COR-L47 (cell line): ENCODE measurements at regions not wholly inside any gene's neighbourhood (a gene's known extent, or its start where the extent isn't known, plus 50 kb on each side); places are given as distances from the start of the nearest gene placed in this dataset.
A peak's percentile ranks its signal among the peaks of the same experiment; 100 is the strongest.

ENCODE experiments used
- DNase-seq: peaks from one replicate; lab custom pipeline; 2025; lab: John Stamatoyannopoulos, UW

DNA sequence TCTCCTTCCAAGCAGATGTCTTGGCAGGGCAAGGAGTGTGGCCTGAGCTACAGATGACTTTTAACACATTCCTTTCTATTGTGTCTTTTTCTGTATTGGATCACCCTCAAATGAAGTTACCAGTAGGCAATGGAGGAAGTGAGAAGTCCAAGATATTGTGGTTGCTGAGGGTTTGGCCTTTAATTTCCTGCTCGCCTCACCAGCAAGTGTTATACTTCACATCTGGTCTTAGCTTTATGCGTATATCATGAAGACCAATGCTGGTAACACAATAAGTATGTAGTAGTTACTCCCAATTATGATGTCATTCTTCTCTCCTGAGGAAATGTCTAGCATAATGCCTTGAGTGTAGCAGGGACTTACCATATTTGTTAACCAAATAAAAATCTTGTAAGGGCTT is 179.9 kb downstream of the ZIC1 start:
- DNase-seq: no peak

- DNase-seq: no peak
Measured at GRCh38 chr3:147604136-147604535, 195.0 kb downstream of the ZIC1 start.

DNA sequence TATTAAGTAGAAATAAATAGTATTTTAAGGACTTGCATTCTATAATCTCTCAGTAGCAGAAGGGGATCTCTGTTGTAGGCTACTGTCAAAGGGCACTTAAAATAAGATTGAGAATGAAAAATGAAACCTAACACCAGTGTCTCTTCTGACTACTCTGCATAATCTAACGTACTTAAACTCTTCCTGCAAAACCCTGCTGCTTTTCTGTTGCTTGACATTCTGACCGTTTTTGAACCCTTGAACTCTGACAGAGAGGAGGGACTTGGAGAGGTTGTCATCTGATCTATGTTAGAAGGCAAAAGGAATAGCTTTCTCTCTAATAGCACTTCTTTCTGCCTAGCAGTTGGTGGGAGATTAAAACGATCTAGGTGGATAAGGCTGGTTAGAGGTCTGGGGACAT is 204.6 kb downstream of the ZIC1 start:
- no peak for DNase-seq

- no peak for DNase-seq
Measured at GRCh38 chr3:147614210-147614609, 205.0 kb downstream of the ZIC1 start.

DNA sequence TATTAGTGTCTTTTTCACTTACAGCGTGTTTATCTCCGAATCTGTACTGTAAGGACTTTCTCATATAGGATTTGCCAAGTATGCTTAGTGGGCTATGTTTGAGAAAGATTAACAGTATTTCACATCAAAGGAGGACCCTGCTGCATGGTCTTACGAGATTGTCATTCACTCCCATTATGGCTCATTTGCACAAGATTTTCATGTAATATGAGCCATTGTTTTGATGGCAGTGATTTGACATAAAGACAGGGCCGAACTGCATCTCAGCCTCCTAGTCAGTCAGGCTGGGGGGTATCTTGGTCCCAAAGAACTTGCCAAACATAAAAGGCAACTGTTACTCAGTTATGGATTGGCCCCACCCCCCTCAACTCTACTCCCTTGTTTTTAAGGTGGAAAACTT is 205.9 kb downstream of the ZIC1 start:
- no peak for DNase-seq

DNA sequence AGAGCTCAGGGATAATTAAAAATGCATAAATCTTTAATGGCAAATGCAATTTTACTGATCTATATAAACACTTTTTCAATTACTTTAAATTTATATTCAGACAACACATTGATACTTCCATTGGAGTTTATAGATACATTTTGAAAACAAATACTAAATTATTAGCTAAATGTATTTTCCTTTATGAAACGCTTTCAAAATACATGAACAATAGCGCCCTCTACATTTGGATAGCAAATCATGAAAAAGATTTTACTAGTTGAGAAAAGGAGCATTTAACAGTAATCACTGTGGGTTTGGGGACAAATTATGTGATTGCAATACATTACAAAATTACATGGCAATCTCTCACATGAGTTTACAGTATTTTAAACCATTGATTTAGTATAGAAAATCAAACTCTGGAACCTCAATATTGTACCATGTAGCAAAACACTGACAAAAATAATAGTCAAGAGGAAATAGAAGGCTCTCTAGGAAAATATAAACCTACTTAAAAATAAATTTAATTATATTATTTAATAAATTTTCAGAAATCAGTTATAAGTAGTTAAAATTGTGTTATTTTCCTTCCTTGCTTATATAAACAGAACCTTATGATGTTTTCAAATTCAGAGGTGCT is 207.9 kb downstream of the ZIC1 start:
- peak; percentile 66 for DNase-seq

DNA sequence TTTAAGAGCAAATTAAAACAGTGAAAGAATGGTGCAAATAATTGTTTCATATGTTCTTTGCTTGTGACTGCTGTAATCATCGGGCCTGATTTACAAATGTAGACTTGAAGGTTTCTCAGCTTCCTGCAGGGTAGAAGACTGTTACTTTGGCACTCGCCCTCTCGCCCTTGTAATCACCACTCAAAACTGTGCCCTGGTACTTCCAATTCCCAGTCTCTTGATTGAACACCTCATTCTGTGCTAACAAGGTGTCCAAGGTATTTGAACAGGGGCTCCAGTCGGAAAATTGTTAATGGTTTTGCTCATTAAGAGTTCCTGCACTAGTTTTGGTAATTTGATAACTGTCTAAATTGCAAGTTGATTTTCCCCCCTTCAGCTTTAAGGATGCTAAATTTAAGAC is 209.5 kb downstream of the ZIC1 start:
- no peak for DNase-seq

DNA sequence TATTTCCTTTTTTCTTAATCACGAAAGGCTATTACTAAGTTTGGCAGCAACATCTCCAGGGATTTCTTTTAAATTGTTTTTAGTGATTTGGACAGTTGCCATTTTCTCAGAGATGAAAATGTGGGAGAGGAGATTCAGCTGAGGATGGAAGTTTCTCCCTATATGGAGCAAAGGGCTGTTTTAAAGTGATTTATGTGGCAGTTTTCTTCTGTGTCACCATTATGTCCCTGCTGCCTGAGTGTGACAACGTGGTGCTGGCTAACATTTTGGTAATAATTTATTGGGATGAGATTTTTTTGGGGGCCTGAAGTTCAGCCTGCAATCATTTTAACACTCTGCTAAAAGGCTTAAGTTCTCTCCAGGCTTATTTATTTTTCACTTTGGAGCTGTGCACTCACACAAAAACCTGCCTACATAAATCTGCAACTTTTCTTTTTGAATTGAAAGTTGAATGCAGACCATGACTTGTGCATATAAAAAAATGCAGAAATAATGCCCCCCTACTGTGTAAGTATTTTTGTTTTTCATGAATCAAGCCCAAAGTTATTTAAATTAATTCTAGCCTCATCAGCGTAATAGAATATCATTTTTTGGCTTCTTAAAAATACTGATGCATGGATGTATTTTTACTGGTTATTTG is 210.9 kb downstream of the ZIC1 start:
- DNase-seq: no peak

GRCh38 chr3:147620906-147621305 is 211.7 kb downstream of the ZIC1 start:
- no peak for DNase-seq

DNA sequence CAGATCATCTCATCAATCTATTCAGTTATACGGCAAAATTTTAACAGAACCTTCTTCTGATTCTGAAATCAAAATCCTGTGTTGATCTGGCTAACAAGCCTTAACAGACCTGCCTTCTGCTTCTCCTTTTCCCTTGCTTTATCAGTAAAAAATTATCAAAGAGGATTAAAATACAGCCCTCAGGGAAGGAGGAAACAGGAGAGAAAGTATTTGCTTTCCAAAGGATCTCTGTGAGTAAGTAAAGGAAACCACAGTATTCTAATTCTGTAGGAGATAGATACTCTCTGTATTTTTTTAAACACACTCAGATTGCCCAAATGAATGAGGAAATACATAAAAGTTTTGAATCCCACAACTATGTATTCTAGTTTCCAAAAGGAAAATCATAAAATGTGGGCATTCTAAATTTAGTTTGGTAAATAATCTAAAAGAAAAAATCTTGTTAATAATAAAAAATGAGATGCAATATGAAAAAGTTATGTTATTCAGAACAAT is 221.8 kb downstream of the ZIC1 start:
- no peak for DNase-seq

GRCh38 chr3:147640781-147641180 is 231.6 kb downstream of the ZIC1 start:
- no peak for DNase-seq

DNA sequence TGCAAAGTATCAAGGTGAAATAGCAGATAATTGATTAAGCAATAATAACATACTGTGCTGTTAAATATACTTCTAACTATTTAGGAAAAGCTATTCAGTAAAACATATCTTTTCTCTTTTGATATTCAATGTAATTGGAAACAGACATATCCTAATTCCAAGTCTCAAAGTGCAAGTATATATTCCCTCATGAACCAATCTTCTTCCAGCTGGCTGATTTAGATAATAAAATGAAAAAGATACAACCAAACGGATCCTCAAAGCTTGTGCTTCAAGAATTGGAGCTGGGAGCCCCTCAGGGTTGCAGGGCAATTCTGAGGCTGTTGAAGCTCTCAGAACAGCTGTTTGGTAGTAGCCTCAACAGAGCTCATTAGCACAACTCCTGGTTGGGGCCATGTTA is 236.6 kb downstream of the ZIC1 start:
- DNase-seq: no peak

GRCh38 chr3:147649475-147649874 is 240.3 kb downstream of the ZIC1 start:
- DNase-seq: no peak

GRCh38 chr3:147651107-147651778 is 242.1 kb downstream of the ZIC1 start:
- DNase-seq: no peak

DNA sequence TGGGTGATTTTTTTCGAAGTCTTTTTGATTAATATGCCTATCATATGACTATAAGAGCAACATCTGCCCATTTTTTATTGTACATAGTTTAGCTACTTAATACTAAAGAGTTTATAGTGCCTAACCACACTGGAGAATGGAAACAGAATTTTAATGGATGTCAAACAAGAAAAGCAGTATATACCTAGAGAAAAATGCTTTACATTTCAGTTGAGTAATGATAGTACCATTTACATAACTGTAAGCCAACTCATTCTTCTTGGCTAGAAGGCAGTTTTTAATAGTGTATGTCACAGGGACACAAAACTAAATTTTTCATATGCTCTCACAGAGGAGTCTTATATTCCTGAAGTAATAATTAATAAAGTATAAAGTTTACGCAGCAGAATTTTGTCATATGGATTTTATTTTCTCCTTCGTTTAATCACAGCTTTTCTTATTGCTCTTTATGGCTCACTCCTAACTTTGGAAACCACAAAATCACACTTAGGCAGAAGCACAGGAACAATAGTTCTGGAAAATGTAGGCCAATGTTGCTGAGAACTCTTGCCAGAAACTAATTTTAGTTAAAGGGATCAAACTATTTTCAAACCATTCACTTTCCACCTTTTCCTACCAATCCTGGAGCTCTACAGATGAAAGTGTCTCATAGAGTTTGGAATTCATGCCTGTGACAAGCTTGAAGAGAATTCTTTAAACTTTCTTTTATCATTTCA is 243.6 kb downstream of the ZIC1 start:
- no peak for DNase-seq

- no peak for DNase-seq
Measured at GRCh38 chr3:147653367-147653923, 244.3 kb downstream of the ZIC1 start.

- no peak for DNase-seq
Measured at GRCh38 chr3:147654827-147655226, 245.7 kb downstream of the ZIC1 start.

- DNase-seq: no peak
Measured at GRCh38 chr3:147655236-147655635, 246.1 kb downstream of the ZIC1 start.

DNA sequence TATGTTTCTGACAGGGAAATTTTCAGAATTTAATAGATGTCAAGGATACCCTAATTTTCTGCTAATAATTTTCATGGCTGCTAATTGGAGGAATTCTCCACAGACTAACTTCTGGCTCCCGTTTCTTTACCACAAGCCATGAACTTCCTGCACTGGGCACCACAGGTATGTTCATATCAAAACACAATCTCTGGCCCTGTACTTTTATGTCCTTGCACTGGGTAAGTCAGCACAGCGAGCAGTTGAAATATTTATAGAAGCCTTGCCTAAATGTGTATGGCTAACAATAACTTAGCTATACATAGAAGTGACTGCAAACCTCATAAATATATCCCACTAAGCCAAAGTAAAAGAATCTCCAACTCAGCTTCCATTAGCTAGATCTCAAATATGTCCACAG is 246.9 kb downstream of the ZIC1 start:
- no peak for DNase-seq

DNA sequence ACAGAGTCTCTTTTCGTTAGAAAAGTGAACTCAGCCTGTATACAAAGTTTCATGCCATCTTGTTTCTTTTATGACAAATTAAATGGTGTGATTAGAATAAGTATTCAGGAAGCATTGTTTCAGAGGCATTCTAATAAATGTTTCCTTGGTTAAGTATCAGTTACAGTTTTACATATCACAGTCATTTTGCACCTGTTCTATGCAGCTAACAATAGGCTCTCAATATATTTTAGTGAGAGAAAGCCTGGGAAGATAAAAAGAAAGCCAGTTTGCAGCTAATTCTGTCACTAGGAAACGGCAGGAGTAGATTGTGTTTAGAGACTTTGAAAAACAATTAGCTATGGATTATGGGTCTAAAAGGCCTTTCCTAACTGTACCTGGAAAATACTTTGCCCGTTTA is 252.8 kb downstream of the ZIC1 start:
- DNase-seq: peak; percentile 12

DNA sequence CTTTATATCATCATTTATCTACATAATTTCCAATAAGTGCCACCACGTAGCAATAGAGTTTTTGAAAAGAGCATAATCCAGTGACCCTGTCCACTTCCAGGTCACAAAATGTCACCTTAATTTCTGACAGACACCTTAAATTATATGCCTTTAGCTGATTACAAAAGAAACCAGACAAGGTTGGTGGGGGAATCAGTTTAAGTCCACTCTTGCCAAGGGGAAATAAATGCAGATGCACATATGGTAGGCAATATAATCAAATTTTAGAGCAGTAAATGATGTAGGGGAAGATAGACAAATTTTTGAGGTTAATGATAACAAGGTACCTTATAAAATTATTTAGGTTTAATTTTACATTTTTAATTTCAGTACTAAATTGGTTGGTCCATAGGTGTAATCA is 253.5 kb downstream of the ZIC1 start:
- no peak for DNase-seq

DNA sequence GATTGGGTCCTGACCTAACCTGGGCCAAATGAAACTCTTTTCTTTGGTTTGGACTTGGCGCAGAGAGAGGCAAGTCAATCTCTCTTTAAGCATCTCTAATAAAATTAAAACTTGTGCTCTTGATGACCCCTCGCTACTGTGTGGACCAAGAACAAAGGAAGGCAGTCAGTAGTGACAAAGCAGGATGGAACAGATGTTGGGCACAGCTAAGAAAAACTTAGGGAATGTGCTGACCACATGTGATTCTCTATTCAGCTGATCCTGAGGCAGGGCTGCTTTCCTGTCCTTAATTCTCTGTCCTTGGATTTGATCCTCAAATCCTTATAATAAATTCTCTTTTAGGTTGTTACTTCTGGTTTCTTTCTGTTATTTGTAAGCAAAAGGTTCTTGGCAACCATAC is 259.9 kb downstream of the ZIC1 start:
- DNase-seq: no peak

DNA sequence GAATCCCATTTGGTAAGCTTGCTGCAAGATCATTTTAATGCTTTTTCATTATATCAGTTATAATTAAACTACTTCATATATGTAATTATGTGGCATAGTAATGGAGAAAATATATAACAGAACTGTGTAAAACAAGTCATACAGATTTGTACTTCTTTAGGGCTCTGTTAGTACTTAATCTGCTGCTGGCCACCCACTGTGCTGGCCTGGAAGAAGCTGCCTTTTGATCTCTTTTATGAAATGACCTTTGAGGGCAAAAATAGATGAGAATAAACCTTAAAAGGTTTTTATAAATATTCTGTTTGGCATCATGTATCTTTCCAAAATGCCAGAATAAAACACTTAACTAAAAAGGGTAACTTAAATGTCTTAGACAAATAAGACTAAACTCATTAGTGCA is 262.9 kb downstream of the ZIC1 start:
- no peak for DNase-seq
